Kidney (tissue), 13 donors: ENCODE measurements at regions not wholly inside any gene's neighbourhood (a gene's known extent, or its start where the extent isn't known, plus 50 kb on each side); places are given as distances from the start of the nearest gene placed in this dataset.

ENCODE experiments used
- DNase-seq, 5 donors: peaks; one replicate each; pipeline ENCODE4 v3.0.0-alpha.2; 2013 to 2020
- FAIRE-seq: peaks from 2 replicates; lab custom pipeline; 2012; peaks lifted over from hg19 to GRCh38; lab: Jason Lieb, UNC
- H3K27ac ChIP-seq, 2 donors: one replicate each; pipeline ENCODE4 v1.7.0; 2013; ENCODE audit warnings: low read depth in 2 of 2, low read length in 2 of 2, inconsistent platforms in 1 of 2
- H3K27me3 ChIP-seq: one replicate; pipeline ENCODE4 v1.7.1; 2013; ENCODE audit warnings: low read length, inconsistent platforms; ENCODE audit not compliant: control insufficient read depth, insufficient read depth
- H3K36me3 ChIP-seq, 3 donors: one replicate each; pipeline versions ENCODE4 v1.7.0 to v1.7.1; 2013; ENCODE audit warnings: low read length in 3 of 3, control low read depth in 1 of 3, inconsistent platforms in 1 of 3; ENCODE audit not compliant: insufficient read depth in 3 of 3, control insufficient read depth in 2 of 3
- H3K4me1 ChIP-seq, 3 donors: one replicate each; pipeline versions ENCODE4 v1.7.0 to v1.7.1; 2013; ENCODE audit warnings: low read length in 3 of 3, inconsistent platforms in 1 of 3, low read depth in 1 of 3; ENCODE audit not compliant: control insufficient read depth in 2 of 3, insufficient read depth in 2 of 3
- H3K4me3 ChIP-seq, 3 donors: one replicate each; pipeline versions ENCODE4 v1.7.0 to v1.8.1; 2013; ENCODE audit warnings: low read length in 3 of 3, control low read depth in 1 of 3, inconsistent platforms in 1 of 3
- H3K9ac ChIP-seq, 3 donors: one replicate each; pipeline versions ENCODE4 v1.7.0 to v1.7.1; 2013; ENCODE audit warnings: low read length in 3 of 3, control low read depth in 1 of 3, inconsistent platforms in 1 of 3
- H3K9me3 ChIP-seq, 3 donors: one replicate each; pipeline versions ENCODE4 v1.7.0 to v1.7.1; 2013; ENCODE audit warnings: low read length in 3 of 3, control low read depth in 1 of 3, inconsistent platforms in 1 of 3; ENCODE audit not compliant: control insufficient read depth in 2 of 3, insufficient read depth in 1 of 3
- CTCF ChIP-seq: IDR thresholded peaks from 3 replicates; pipeline ENCODE4 v1.5.1; 2012; ENCODE audit warnings: mild to moderate bottlenecking, moderate library complexity, borderline replicate concordance; ENCODE audit not compliant: insufficient read depth; ENCODE audit errors: extremely low read depth
- intact Hi-C: fragments of 100-400 bp; cut with DNase I; formaldehyde crosslinking; loops from one replicate; pipeline ENCODE4 v1.11.1; 2022
- donor health status: control.
- donor health status: control.
- donor health status: control.
- donor health status: control.
- donor health status: control.
- donor health status: DM: yes; HTN: yes; CAD: no.
- donor health status: Normal renal cell carcinoma (clear cell type).

DNA sequence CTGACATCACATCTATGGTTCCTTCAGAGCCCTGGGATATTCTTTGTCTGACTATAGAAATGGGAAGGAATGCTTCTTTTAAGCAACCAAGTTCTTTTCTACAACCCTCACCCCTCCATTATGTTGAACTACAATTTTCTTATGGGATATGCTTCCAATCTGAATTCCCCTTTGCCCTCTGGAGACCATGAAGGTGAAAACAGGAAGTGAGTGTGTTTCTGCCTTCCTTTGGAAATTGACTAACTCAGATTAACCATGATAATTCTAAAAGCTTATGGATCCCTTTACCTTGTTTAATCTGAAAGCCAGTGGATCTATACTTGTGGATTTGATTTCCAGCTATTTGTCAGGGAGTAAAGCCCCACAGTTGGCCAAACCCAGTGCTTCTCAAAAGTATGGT lies 90.8 kb upstream of the SERTM1 start:
- FAIRE-seq = no peak
- no peaks in the 10 kb centered on the region for H3K27me3 ChIP-seq
- no peak for TF ChIP-seq CTCF
- no peak overlapping the region for H3K9ac ChIP-seq
- no peaks in the 10 kb centered on the region for H3K4me1 ChIP-seq
- intact Hi-C loops = no loop called here
- no peak for DNase-seq
- H3K27ac ChIP-seq = no peak overlapping the region
- H3K9me3 ChIP-seq = no peaks in the 10 kb centered on the region
- H3K36me3 ChIP-seq = no peaks in the 10 kb centered on the region
- H3K4me3 ChIP-seq = no peak overlapping the region

GRCh38 chr13:36599641-36600040 lies 74.2 kb upstream of the SERTM1 start:
- Histone ChIP-seq H3K9me3 (no peaks in the 10 kb centered on the region), H3K27ac (no peak overlapping the region), H3K4me3 (no peak overlapping the region), H3K27me3 (no peaks in the 10 kb centered on the region), H3K9ac (no peak overlapping the region), H3K4me1 (no peaks in the 10 kb centered on the region), H3K36me3 (no peaks in the 10 kb centered on the region)
- FAIRE-seq (no peak), DNase-seq (no peak)
- intact Hi-C loops = no loop called here
- no peak for TF ChIP-seq CTCF

DNA sequence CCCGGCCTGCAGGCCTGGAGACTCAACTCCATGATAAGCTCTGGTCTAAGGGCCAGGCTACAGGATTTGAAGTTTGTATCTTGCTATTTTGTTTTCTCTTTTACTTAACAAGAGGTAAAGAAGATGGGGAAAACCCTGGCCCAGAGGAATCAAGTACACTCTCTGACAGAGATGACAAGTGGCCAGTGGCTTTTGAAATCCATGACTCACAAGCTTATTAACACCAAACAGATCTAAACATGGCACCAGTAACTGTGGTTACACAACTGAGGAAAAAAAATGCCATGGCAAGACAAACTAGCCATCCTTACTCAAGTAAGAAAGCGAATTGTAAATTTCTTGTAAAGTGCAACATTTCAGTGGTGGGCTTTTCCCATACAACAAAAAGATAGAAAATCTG lies 72.6 kb upstream of the SERTM1 start:
- Histone ChIP-seq H3K9me3 (no peaks in the 10 kb centered on the region), H3K4me3 (no peak overlapping the region), H3K9ac (no peak overlapping the region), H3K27ac (no peak overlapping the region), H3K27me3 (no peaks in the 10 kb centered on the region), H3K4me1 (no peaks in the 10 kb centered on the region), H3K36me3 (no peaks in the 10 kb centered on the region)
- no peak for TF ChIP-seq CTCF
- no peak for FAIRE-seq
- intact Hi-C loops = no loop called here
- no peak for DNase-seq

DNA sequence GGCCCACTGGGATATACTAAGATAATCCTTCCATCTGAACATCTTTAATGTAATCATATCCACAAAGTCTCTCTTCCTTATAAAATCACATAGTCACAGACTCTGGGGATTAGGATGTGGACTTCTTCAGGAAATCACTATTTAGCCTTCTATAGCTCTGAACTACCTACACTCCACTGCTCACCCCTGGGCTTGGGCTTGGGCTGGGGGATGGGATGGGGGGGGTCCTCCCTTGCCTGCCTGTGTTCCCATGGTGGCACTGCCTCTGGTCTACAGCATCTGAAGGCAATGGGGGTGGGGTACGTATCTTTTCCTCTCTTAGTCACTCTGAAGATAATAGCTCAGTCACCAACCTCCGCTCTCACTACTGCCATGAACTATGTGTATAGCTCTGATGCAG lies 67.8 kb upstream of the SERTM1 start:
- no peak for DNase-seq
- intact Hi-C loops = no loop called here
- Histone ChIP-seq H3K9me3 (no peaks in the 10 kb centered on the region), H3K9ac (no peak overlapping the region), H3K4me1 (no peaks in the 10 kb centered on the region), H3K27me3 (no peaks in the 10 kb centered on the region), H3K27ac (no peak overlapping the region), H3K4me3 (no peak overlapping the region), H3K36me3 (no peaks in the 10 kb centered on the region)
- no peak for FAIRE-seq
- no peak for TF ChIP-seq CTCF
